ENCODE measurements at regions not wholly inside any gene's neighbourhood (a gene's known extent, or its start where the extent isn't known, plus 50 kb on each side); places are given as distances from the start of the nearest gene placed in this dataset.

GRCh38 chr3:73874161-73874560 lies 249.4 kb upstream of the PDZRN3 start:
- TF ChIP-seq, protein P1, sequence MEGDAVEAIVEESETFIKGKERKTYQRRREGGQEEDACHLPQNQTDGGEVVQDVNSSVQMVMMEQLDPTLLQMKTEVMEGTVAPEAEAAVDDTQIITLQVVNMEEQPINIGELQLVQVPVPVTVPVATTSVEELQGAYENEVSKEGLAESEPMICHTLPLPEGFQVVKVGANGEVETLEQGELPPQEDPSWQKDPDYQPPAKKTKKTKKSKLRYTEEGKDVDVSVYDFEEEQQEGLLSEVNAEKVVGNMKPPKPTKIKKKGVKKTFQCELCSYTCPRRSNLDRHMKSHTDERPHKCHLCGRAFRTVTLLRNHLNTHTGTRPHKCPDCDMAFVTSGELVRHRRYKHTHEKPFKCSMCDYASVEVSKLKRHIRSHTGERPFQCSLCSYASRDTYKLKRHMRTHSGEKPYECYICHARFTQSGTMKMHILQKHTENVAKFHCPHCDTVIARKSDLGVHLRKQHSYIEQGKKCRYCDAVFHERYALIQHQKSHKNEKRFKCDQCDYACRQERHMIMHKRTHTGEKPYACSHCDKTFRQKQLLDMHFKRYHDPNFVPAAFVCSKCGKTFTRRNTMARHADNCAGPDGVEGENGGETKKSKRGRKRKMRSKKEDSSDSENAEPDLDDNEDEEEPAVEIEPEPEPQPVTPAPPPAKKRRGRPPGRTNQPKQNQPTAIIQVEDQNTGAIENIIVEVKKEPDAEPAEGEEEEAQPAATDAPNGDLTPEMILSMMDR (conservative IDR thresholded peaks at IDR 0.05; ENCODE audit: low read depth, low read length): no peak
- no peak for TF ChIP-seq EZH2 (IDR thresholded peaks at IDR 0.05; ENCODE audit: borderline replicate concordance, low read depth, low read length, poor library complexity, severe bottlenecking)
- H3K4me3 ChIP-seq (ENCODE audit: low read depth, low read length, poor library complexity, severe bottlenecking): no peak overlapping the region
- intact Hi-C loops (cut with micrococcal nuclease; ENCODE audit: unreplicated experiment): no loop called here
- H3K36me3 ChIP-seq (ENCODE audit: insufficient read depth, low read length, poor library complexity, severe bottlenecking): no peaks in the 10 kb centered on the region
- ChIA-PET CTCF (no interaction called here), POLR2A (ENCODE audit: low non-redundant PET) (no interaction called here)
- no peak overlapping the region for H3K27ac ChIP-seq (ENCODE audit: low read depth, low read length, poor library complexity, severe bottlenecking)
- DNase-seq (ENCODE audit: low spot score): no peak
- H3K27me3 ChIP-seq (replicated peaks; ENCODE audit: insufficient read depth, low read depth, low read length, poor library complexity): no peaks in the 10 kb centered on the region
- BruUV-seq (replicated peaks): no TSS peak
- H3K4me1 ChIP-seq (ENCODE audit: insufficient read depth, low read length, poor library complexity, severe bottlenecking): no peaks in the 10 kb centered on the region
- H3K9me3 ChIP-seq (ENCODE audit: low read depth, low read length, poor library complexity, severe bottlenecking): no peaks in the 10 kb centered on the region

DNA sequence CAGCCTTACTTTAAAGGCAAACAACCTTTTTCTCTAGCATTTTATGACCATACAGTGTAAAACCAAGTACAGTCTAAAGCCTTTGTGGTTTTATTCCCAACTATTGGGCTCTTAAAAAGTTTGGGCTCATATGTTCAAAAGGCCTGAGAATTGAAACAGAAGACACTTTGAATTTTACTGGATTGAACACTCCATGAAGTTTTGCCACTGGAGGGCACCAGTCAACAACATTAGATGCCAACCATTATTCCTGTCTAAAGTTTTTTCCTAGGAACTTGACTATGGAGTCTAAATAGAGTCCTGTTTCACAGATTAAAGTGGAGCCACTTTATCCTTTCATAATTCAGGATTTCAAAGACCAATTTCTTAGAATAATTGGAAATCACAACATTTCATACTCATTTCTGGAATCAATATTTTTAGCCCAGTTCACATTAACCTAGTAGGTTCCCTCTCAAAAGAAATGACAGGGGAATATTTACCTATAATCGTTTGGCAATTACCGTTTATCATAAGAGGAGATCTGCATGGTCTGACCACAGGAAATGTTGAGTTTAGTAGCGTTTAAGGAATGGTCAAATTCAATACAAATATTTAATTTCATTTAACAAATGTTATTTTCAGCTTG lies 244.1 kb upstream of the PDZRN3 start:
- BruUV-seq (replicated peaks): no TSS peak
- H3K4me1 ChIP-seq (ENCODE audit: insufficient read depth, low read length, poor library complexity, severe bottlenecking): no peaks in the 10 kb centered on the region
- H3K9me3 ChIP-seq (ENCODE audit: low read depth, low read length, poor library complexity, severe bottlenecking): no peaks in the 10 kb centered on the region
- H3K4me3 ChIP-seq (ENCODE audit: low read depth, low read length, poor library complexity, severe bottlenecking): no peak overlapping the region
- ChIA-PET CTCF (interaction anchor here (0.5 kb wide), 1 partner anchor 16 kb away, joined by 3 read pairs; no protein-coding TSS in a partner anchor), POLR2A (ENCODE audit: low non-redundant PET) (no interaction called here)
- intact Hi-C loops (cut with micrococcal nuclease; ENCODE audit: unreplicated experiment): loop anchor here (5.0 kb wide), 1 partner anchor 1303 kb away; no protein-coding TSS in a partner anchor
- no peaks in the 10 kb centered on the region for H3K36me3 ChIP-seq (ENCODE audit: insufficient read depth, low read length, poor library complexity, severe bottlenecking)
- no peak overlapping the region for H3K27ac ChIP-seq (ENCODE audit: low read depth, low read length, poor library complexity, severe bottlenecking)
- DNase-seq (ENCODE audit: low spot score): peak; percentile 15
- TF ChIP-seq, protein P1 (conservative IDR thresholded peaks at IDR 0.05; ENCODE audit: low read depth, low read length): peak; percentile 50
- TF ChIP-seq EZH2 (IDR thresholded peaks at IDR 0.05; ENCODE audit: borderline replicate concordance, low read depth, low read length, poor library complexity, severe bottlenecking): no peak
- H3K27me3 ChIP-seq (replicated peaks; ENCODE audit: insufficient read depth, low read depth, low read length, poor library complexity): no peaks in the 10 kb centered on the region

GRCh38 chr3:73867524-73867923 lies 242.8 kb upstream of the PDZRN3 start:
- Histone ChIP-seq H3K4me3 (ENCODE audit: low read depth, low read length, poor library complexity, severe bottlenecking) (no peak overlapping the region), H3K27ac (ENCODE audit: low read depth, low read length, poor library complexity, severe bottlenecking) (no peak overlapping the region), H3K4me1 (ENCODE audit: insufficient read depth, low read length, poor library complexity, severe bottlenecking) (no peaks in the 10 kb centered on the region), H3K9me3 (ENCODE audit: low read depth, low read length, poor library complexity, severe bottlenecking) (no peaks in the 10 kb centered on the region), H3K27me3 (replicated peaks; ENCODE audit: insufficient read depth, low read depth, low read length, poor library complexity) (no peaks in the 10 kb centered on the region), H3K36me3 (ENCODE audit: insufficient read depth, low read length, poor library complexity, severe bottlenecking) (no peaks in the 10 kb centered on the region)
- intact Hi-C loops (cut with micrococcal nuclease; ENCODE audit: unreplicated experiment): loop anchor here (5.0 kb wide), 1 partner anchor 1305 kb away; no protein-coding TSS in a partner anchor
- no TSS peak for BruUV-seq (replicated peaks)
- ChIA-PET POLR2A (ENCODE audit: low non-redundant PET) (no interaction called here), CTCF (no interaction called here)
- DNase-seq (ENCODE audit: low spot score): no peak
- no peak for TF ChIP-seq EZH2 (IDR thresholded peaks at IDR 0.05; ENCODE audit: borderline replicate concordance, low read depth, low read length, poor library complexity, severe bottlenecking)
- TF ChIP-seq, protein P1 (conservative IDR thresholded peaks at IDR 0.05; ENCODE audit: low read depth, low read length): no peak
